Kidney tubule cell (primary cell): ENCODE measurements at regions not wholly inside any gene's neighbourhood (a gene's known extent, or its start where the extent isn't known, plus 50 kb on each side); places are given as distances from the start of the nearest gene placed in this dataset.
"Not testable (repeated sequence)": the region's sequence is repeated elsewhere in the genome, so short reads cannot be mapped to it uniquely, and the experiment has no call there.

Source experiments
- DNase-seq: peaks from one replicate; pipeline ENCODE4 v3.0.0-alpha.2; 2018; ENCODE audit warnings: low spot score

- DNase-seq = no peak
These were observed 79.5 kb downstream of the FAM161A start for GRCh38 chr2:61774351-61774750.

- DNase-seq = no peak
These were observed 81.7 kb downstream of the FAM161A start for GRCh38 chr2:61771904-61772845.

- DNase-seq = peak; percentile 40
These were observed 83.1 kb downstream of the FAM161A start for GRCh38 chr2:61770746-61771145.

- DNase-seq = no peak
These were observed 83.6 kb downstream of the FAM161A start for GRCh38 chr2:61770298-61770697.

GRCh38 chr2:61769093-61769675 lies 84.7 kb downstream of the FAM161A start:
- DNase-seq = no peak

- peak; percentile 98 for DNase-seq
These were observed 89.6 kb downstream of the FAM161A start for GRCh38 chr2:61764035-61764800.

GRCh38 chr2:61763605-61764034 lies 90.2 kb downstream of the FAM161A start:
- peak; percentile 91 for DNase-seq

- peak; percentile 23 for DNase-seq
These were observed 91.6 kb downstream of the FAM161A start for GRCh38 chr2:61762292-61762691.

GRCh38 chr2:61759718-61760117 lies 94.1 kb downstream of the FAM161A start:
- DNase-seq = peak; percentile 31

- DNase-seq = no peak
These were observed 94.9 kb downstream of the FAM161A start for GRCh38 chr2:61759005-61759404.

- DNase-seq = no peak
These were observed 95.7 kb downstream of the FAM161A start for GRCh38 chr2:61758159-61758558.

GRCh38 chr2:61753512-61753911 lies 100.3 kb downstream of the FAM161A start:
- no peak for DNase-seq

GRCh38 chr2:61750624-61751023 lies 103.2 kb downstream of the FAM161A start:
- peak; percentile 15 for DNase-seq

GRCh38 chr2:61742955-61743354 lies 110.9 kb downstream of the FAM161A start:
- no peak for DNase-seq

- no peak for DNase-seq
These were observed 116.0 kb downstream of the FAM161A start for GRCh38 chr2:61737841-61738240.

GRCh38 chr2:61736953-61737352 lies 116.9 kb downstream of the FAM161A start:
- DNase-seq = peak; percentile 35

GRCh38 chr2:61733563-61733962 lies 120.3 kb downstream of the FAM161A start:
- DNase-seq = no peak

- DNase-seq = no peak
These were observed 121.1 kb downstream of the FAM161A start for GRCh38 chr2:61732787-61733186.

- DNase-seq = peak; percentile 28
These were observed 126.1 kb downstream of the FAM161A start for GRCh38 chr2:61727746-61728145.

GRCh38 chr2:61726456-61727209 lies 127.2 kb downstream of the FAM161A start:
- no peak for DNase-seq

- not testable (repeated sequence) for DNase-seq
These were observed 130.5 kb downstream of the FAM161A start for GRCh38 chr2:61723364-61723763.

GRCh38 chr2:61722800-61723199 lies 131.1 kb downstream of the FAM161A start:
- no peak for DNase-seq
